ENCODE measurements at regions not wholly inside any gene's neighbourhood (a gene's known extent, or its start where the extent isn't known, plus 50 kb on each side); places are given as distances from the start of the nearest gene placed in this dataset.

GRCh38 chr2:8400196-8400595 lies 281.7 kb upstream of the ID2 start:
- WGBS, 4 donors, result 80 to 91% (median 86%) methylated on average over 9 to 10 of the region's 10 CpGs

GRCh38 chr2:8402222-8402621 lies 279.6 kb upstream of the ID2 start:
- H3K9me3 ChIP-seq (replicated peaks in 1 of 3), result no peaks in the 10 kb centered on the region
- H3K36me3 ChIP-seq (replicated peaks in 1 of 2), result no peaks in the 10 kb centered on the region
- no peaks in the 10 kb centered on the region for H3K27me3 ChIP-seq
- intact Hi-C loops (cut with DNase I), result no loop called here
- no peak for TF ChIP-seq CTCF (IDR thresholded peaks at IDR 0.05)
- TF ChIP-seq POLR2A (IDR thresholded peaks at IDR 0.05), result no peak
- no peaks in the 10 kb centered on the region for H3K4me1 ChIP-seq (replicated peaks in 1 of 2)
- no peak overlapping the region for H3K4me3 ChIP-seq
- WGBS, 4 donors, result 97 to 100% (median 100%) methylated on average over 1 of the region's 1 CpG; no CpG with 5 or more reads in 1 of the 4 donors
- no peak overlapping the region for H3K27ac ChIP-seq
- DNase-seq, result no peak

More at GRCh38 chr2:8400196-8400595, 281.7 kb upstream of the ID2 start:
- Histone ChIP-seq H3K4me3 (no peak overlapping the region), H3K27ac (no peak overlapping the region), H3K4me1 (replicated peaks in 1 of 2) (no peaks in the 10 kb centered on the region), H3K27me3 (no peaks in the 10 kb centered on the region), H3K36me3 (replicated peaks in 1 of 2) (no peaks in the 10 kb centered on the region), H3K9me3 (replicated peaks in 1 of 3) (no peaks in the 10 kb centered on the region)
- TF ChIP-seq CTCF (IDR thresholded peaks at IDR 0.05), result no peak
- TF ChIP-seq POLR2A (IDR thresholded peaks at IDR 0.05), result no peak
- DNase-seq, result no peak
- intact Hi-C loops (cut with DNase I), result no loop called here

- intact Hi-C loops (cut with DNase I), result no loop called here
- DNase-seq, result peak in 1 of 7 donors; percentile 23
- TF ChIP-seq POLR2A (IDR thresholded peaks at IDR 0.05) (no peak), CTCF (IDR thresholded peaks at IDR 0.05) (no peak)
- WGBS, 4 donors, result 42 to 61% (median 51%) methylated on average over 6 of the region's 6 CpGs
- Histone ChIP-seq H3K27ac (no peak overlapping the region), H3K9me3 (replicated peaks in 1 of 3) (no peaks in the 10 kb centered on the region), H3K36me3 (replicated peaks in 1 of 2) (no peaks in the 10 kb centered on the region), H3K4me3 (no peak overlapping the region), H3K4me1 (replicated peaks in 1 of 2) (peaks cover 2 to 5% of the 10 kb centered on the region in 2 donors), H3K27me3 (no peaks in the 10 kb centered on the region)
Measured at GRCh38 chr2:8403876-8404275, 278.0 kb upstream of the ID2 start.

- H3K4me3 ChIP-seq, result no peak overlapping the region
- intact Hi-C loops (cut with DNase I), result no loop called here
- H3K27me3 ChIP-seq, result no peaks in the 10 kb centered on the region
- no peak for DNase-seq
- H3K4me1 ChIP-seq (replicated peaks in 1 of 2), result peaks cover 14 to 15% of the 10 kb centered on the region in 2 donors
- H3K9me3 ChIP-seq (replicated peaks in 1 of 3), result no peaks in the 10 kb centered on the region
- no peak overlapping the region for H3K27ac ChIP-seq
- TF ChIP-seq CTCF (IDR thresholded peaks at IDR 0.05), result no peak
- TF ChIP-seq POLR2A (IDR thresholded peaks at IDR 0.05), result no peak
- H3K36me3 ChIP-seq (replicated peaks in 1 of 2), result no peaks in the 10 kb centered on the region
- WGBS, 4 donors, result 95 to 98% (median 96%) methylated on average over 3 of the region's 3 CpGs
Measured at GRCh38 chr2:8405334-8405733, 276.5 kb upstream of the ID2 start.

All from adrenal gland (tissue), 9 donors.